ENCODE measurements at regions not wholly inside any gene's neighbourhood (a gene's known extent, or its start where the extent isn't known, plus 50 kb on each side); places are given as distances from the start of the nearest gene placed in this dataset.

GRCh38 chr7:13829231-13829630, 160.2 kb downstream of the ETV1 start:
- H3K27ac Mint-ChIP-seq, result no peak overlapping the region
- peaks cover 9% of the 10 kb centered on the region for H3K4me1 Mint-ChIP-seq
- no peaks in the 10 kb centered on the region for H3K36me3 Mint-ChIP-seq (ENCODE audit: low read depth)
- H3K9me3 Mint-ChIP-seq, result no peaks in the 10 kb centered on the region
- H3K27me3 Mint-ChIP-seq (ENCODE audit: low read depth), result no peaks in the 10 kb centered on the region
- no peak overlapping the region for H3K4me3 Mint-ChIP-seq
- TF ChIP-seq, protein P1, sequence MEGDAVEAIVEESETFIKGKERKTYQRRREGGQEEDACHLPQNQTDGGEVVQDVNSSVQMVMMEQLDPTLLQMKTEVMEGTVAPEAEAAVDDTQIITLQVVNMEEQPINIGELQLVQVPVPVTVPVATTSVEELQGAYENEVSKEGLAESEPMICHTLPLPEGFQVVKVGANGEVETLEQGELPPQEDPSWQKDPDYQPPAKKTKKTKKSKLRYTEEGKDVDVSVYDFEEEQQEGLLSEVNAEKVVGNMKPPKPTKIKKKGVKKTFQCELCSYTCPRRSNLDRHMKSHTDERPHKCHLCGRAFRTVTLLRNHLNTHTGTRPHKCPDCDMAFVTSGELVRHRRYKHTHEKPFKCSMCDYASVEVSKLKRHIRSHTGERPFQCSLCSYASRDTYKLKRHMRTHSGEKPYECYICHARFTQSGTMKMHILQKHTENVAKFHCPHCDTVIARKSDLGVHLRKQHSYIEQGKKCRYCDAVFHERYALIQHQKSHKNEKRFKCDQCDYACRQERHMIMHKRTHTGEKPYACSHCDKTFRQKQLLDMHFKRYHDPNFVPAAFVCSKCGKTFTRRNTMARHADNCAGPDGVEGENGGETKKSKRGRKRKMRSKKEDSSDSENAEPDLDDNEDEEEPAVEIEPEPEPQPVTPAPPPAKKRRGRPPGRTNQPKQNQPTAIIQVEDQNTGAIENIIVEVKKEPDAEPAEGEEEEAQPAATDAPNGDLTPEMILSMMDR (IDR thresholded peaks at IDR 0.05; ENCODE audit: unreplicated experiment in 3 of 3), result no peak

- H3K36me3 Mint-ChIP-seq (ENCODE audit: low read depth), result no peaks in the 10 kb centered on the region
Measured at GRCh38 chr7:13829914-13830900, 159.3 kb downstream of the ETV1 start.

GRCh38 chr7:13832346-13832745, 157.1 kb downstream of the ETV1 start:
- no peaks in the 10 kb centered on the region for H3K9me3 Mint-ChIP-seq
- peaks cover 13% of the 10 kb centered on the region for H3K4me1 Mint-ChIP-seq
- H3K36me3 Mint-ChIP-seq (ENCODE audit: low read depth), result no peaks in the 10 kb centered on the region
- TF ChIP-seq, protein P1 (IDR thresholded peaks at IDR 0.05; ENCODE audit: unreplicated experiment in 3 of 3), result no peak
- no peaks in the 10 kb centered on the region for H3K27me3 Mint-ChIP-seq (ENCODE audit: low read depth)
- H3K27ac Mint-ChIP-seq, result no peak overlapping the region
- H3K4me3 Mint-ChIP-seq, result no peak overlapping the region

More at GRCh38 chr7:13829914-13830900, 159.3 kb downstream of the ETV1 start:
- H3K9me3 Mint-ChIP-seq, result no peaks in the 10 kb centered on the region
- TF ChIP-seq, protein P1 (IDR thresholded peaks at IDR 0.05; ENCODE audit: unreplicated experiment in 3 of 3), result no peak
- H3K4me3 Mint-ChIP-seq, result no peak overlapping the region
- peaks cover 9% of the 10 kb centered on the region for H3K4me1 Mint-ChIP-seq
- H3K27ac Mint-ChIP-seq, result no peak overlapping the region
- H3K27me3 Mint-ChIP-seq (ENCODE audit: low read depth), result no peaks in the 10 kb centered on the region

- TF ChIP-seq, protein P1 (IDR thresholded peaks at IDR 0.05; ENCODE audit: unreplicated experiment in 3 of 3), result no peak
- no peaks in the 10 kb centered on the region for H3K36me3 Mint-ChIP-seq (ENCODE audit: low read depth)
- no peaks in the 10 kb centered on the region for H3K9me3 Mint-ChIP-seq
- no peak overlapping the region for H3K27ac Mint-ChIP-seq
- peaks cover 13% of the 10 kb centered on the region for H3K4me1 Mint-ChIP-seq
- H3K4me3 Mint-ChIP-seq, result no peak overlapping the region
- no peaks in the 10 kb centered on the region for H3K27me3 Mint-ChIP-seq (ENCODE audit: low read depth)
Measured at GRCh38 chr7:13834328-13834761, 155.1 kb downstream of the ETV1 start.

DNA sequence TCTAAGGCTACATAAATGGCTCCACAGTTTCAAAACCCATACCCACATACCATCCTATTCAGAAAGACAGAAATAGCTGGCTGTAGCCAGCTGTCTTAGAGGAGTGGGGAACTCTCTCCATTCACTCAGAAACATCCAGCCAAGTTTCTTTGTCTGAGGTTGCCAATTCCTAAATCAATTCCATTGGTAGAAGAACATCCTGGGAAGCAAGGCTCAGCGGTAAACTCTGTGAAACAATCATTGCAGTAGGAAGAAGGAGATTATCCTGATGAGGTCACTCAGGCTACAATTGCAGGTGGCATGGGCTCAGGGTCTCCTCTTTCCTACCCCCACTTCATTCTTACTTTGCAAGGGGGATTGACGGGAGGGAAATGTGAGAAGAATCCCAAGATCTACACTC, 154.0 kb downstream of the ETV1 start:
- no peak overlapping the region for H3K4me3 Mint-ChIP-seq
- peaks cover 7% of the 10 kb centered on the region for H3K4me1 Mint-ChIP-seq
- no peak overlapping the region for H3K27ac Mint-ChIP-seq
- H3K9me3 Mint-ChIP-seq, result no peaks in the 10 kb centered on the region
- TF ChIP-seq, protein P1 (IDR thresholded peaks at IDR 0.05; ENCODE audit: unreplicated experiment in 3 of 3), result no peak
- H3K36me3 Mint-ChIP-seq (ENCODE audit: low read depth), result no peaks in the 10 kb centered on the region
- no peaks in the 10 kb centered on the region for H3K27me3 Mint-ChIP-seq (ENCODE audit: low read depth)
